ENCODE measurements at regions not wholly inside any gene's neighbourhood (a gene's known extent, or its start where the extent isn't known, plus 50 kb on each side); places are given as distances from the start of the nearest gene placed in this dataset.
"Not testable (repeated sequence)": the region's sequence is repeated elsewhere in the genome, so short reads cannot be mapped to it uniquely, and the experiment has no call there.

- DNase-seq = no peak
These were observed 467.9 kb upstream of the SYT4 start for GRCh38 chr18:43744960-43745745.

GRCh38 chr18:43751203-43751602 is 473.9 kb upstream of the SYT4 start:
- DNase-seq = peak; percentile 25

- peak; percentile 14 for DNase-seq
These were observed 474.5 kb upstream of the SYT4 start for GRCh38 chr18:43751835-43752234.

- no peak for DNase-seq
These were observed 480.0 kb upstream of the SYT4 start for GRCh38 chr18:43757273-43757672.

GRCh38 chr18:43758734-43759133 is 481.4 kb upstream of the SYT4 start:
- no peak for DNase-seq

- no peak for DNase-seq
These were observed 482.7 kb upstream of the SYT4 start for GRCh38 chr18:43760010-43760409.

- DNase-seq = no peak
These were observed 495.6 kb upstream of the SYT4 start for GRCh38 chr18:43772907-43773306.

GRCh38 chr18:43774497-43774896 is 497.2 kb upstream of the SYT4 start:
- DNase-seq = no peak

- DNase-seq = no peak
These were observed 498.3 kb upstream of the SYT4 start for GRCh38 chr18:43775591-43775990.

GRCh38 chr18:43776997-43777396 is 499.7 kb upstream of the SYT4 start:
- DNase-seq = no peak

GRCh38 chr18:43777636-43778304 is 500.5 kb upstream of the SYT4 start:
- no peak for DNase-seq

GRCh38 chr18:43780782-43781340 is 503.6 kb upstream of the SYT4 start:
- DNase-seq = no peak

- no peak for DNase-seq
These were observed 507.9 kb upstream of the SYT4 start for GRCh38 chr18:43785158-43785557.

- no peak for DNase-seq
These were observed 509.6 kb upstream of the SYT4 start for GRCh38 chr18:43786893-43787292.

- DNase-seq = not testable (repeated sequence)
These were observed 510.4 kb upstream of the SYT4 start for GRCh38 chr18:43787721-43788120.

GRCh38 chr18:43789234-43790000 is 512.1 kb upstream of the SYT4 start:
- DNase-seq = peak; percentile 71

- no peak for DNase-seq
These were observed 516.6 kb upstream of the SYT4 start for GRCh38 chr18:43793910-43794309.

- no peak for DNase-seq
These were observed 517.1 kb upstream of the SYT4 start for GRCh38 chr18:43794363-43794762.

- no peak for DNase-seq
These were observed 520.1 kb upstream of the SYT4 start for GRCh38 chr18:43797347-43797746.

GRCh38 chr18:43800584-43800983 is 523.3 kb upstream of the SYT4 start:
- peak; percentile 68 for DNase-seq

GRCh38 chr18:43805646-43806194 is 528.4 kb upstream of the SYT4 start:
- peak; percentile 51 for DNase-seq

GRCh38 chr18:43812627-43813026 is 535.3 kb upstream of the SYT4 start:
- no peak for DNase-seq

- no peak for DNase-seq
These were observed 542.1 kb upstream of the SYT4 start for GRCh38 chr18:43819397-43819796.
